Endodermal cell (in vitro differentiated cells): ENCODE measurements at regions not wholly inside any gene's neighbourhood (a gene's known extent, or its start where the extent isn't known, plus 50 kb on each side); places are given as distances from the start of the nearest gene placed in this dataset.
A peak's percentile ranks its signal among the peaks of the same experiment; 100 is the strongest.

Experiments used
- DNase-seq: peaks from one replicate; pipeline ENCODE4 v3.0.0-alpha.2; 2017
- H3K27ac ChIP-seq: 2 replicates; pipeline ENCODE4 v1.5.1; 2013; ENCODE audit warnings: mild to moderate bottlenecking, low read depth, low read length, moderate library complexity
- H3K27me3 ChIP-seq: 2 replicates; pipeline ENCODE4 v1.6.1; 2013; ENCODE audit warnings: mild to moderate bottlenecking, low read length, moderate library complexity; ENCODE audit not compliant: insufficient read depth, control insufficient read depth, poor library complexity, severe bottlenecking
- H3K36me3 ChIP-seq: 2 replicates; pipeline ENCODE4 v1.7.0; 2013; ENCODE audit warnings: mild to moderate bottlenecking, low read length, moderate library complexity; ENCODE audit not compliant: control insufficient read depth, insufficient read depth
- H3K4me1 ChIP-seq: one replicate; pipeline ENCODE4 v1.7.0; 2013; ENCODE audit warnings: low read length; ENCODE audit not compliant: control insufficient read depth, insufficient read depth
- H3K4me3 ChIP-seq: 2 replicates; pipeline ENCODE4 v1.5.1; 2013; ENCODE audit warnings: mild to moderate bottlenecking, low read length, moderate library complexity
- H3K9ac ChIP-seq: 2 replicates; pipeline ENCODE4 v1.6.1; 2013; ENCODE audit warnings: mild to moderate bottlenecking, low read length, moderate library complexity; ENCODE audit not compliant: poor library complexity, severe bottlenecking; ENCODE audit errors: extremely low read depth
- H3K9me3 ChIP-seq: 2 replicates; pipeline ENCODE4 v1.6.1; 2013; ENCODE audit warnings: mild to moderate bottlenecking, low read length, moderate library complexity; ENCODE audit not compliant: control insufficient read depth
- H3K27ac Mint-ChIP-seq: 2 replicates; pipeline ENCODE4 v1.8.0; 2020; ENCODE audit warnings: mixed read lengths
- H3K27me3 Mint-ChIP-seq: 2 replicates; pipeline ENCODE4 v1.8.0; 2021; ENCODE audit warnings: mild to moderate bottlenecking, mixed read lengths; ENCODE audit not compliant: insufficient read depth
- H3K36me3 Mint-ChIP-seq: 2 replicates; pipeline ENCODE4 v1.8.0; 2020; ENCODE audit warnings: low read depth, mixed read lengths
- H3K4me1 Mint-ChIP-seq: 2 replicates; pipeline ENCODE4 v1.8.0; 2020; ENCODE audit warnings: mixed read lengths
- H3K4me3 Mint-ChIP-seq: 2 replicates; pipeline ENCODE4 v1.8.0; 2020; ENCODE audit warnings: mild to moderate bottlenecking, moderate library complexity, mixed read lengths
- H3K9me3 Mint-ChIP-seq: 2 replicates; pipeline ENCODE4 v1.8.0; 2020; ENCODE audit warnings: mild to moderate bottlenecking, mixed read lengths
- CTCF ChIP-seq: fragments of 200-600 bp; sonication (generic); conservative IDR thresholded peaks from 2 replicates; pipeline ENCODE4 v1.5.0; 2021; ENCODE audit warnings: antibody characterized with exemption, mild to moderate bottlenecking
- WGBS, 2 experiments: methylation state at CpG; one replicate each; pipeline versions ENCODE4 v1.1.5 to v1.1.7; 2013; ENCODE audit warnings: missing lambda C conversion rate in 2 of 2, mixed read lengths in 1 of 2; ENCODE audit not compliant: insufficient coverage in 1 of 2, insufficient read length in 1 of 2; 5-methylcytosine and 5-hydroxymethylcytosine counted together

DNA sequence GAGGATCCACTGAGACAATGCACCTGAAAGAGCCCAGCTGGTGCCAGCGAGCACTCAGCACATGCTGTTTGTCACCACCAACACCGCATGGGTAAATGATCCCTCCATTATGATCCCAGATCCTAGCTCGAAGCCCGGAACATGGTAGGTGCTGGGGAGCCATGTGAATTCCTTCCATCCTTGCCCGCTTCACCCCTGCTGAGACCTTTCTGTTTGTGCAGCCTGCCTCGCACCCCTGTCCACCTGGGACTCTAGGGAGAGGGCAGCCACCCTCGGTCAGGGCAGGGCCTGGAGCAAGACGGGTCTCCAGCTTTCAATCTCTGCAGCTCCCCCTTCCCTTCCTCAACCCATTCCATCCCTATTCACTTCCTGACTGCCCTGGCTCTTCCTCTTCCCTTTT is 116.2 kb upstream of the ALX4 start:
- Mint-ChIP-seq H3K27me3 (peaks cover 12% of the 10 kb centered on the region), H3K9me3 (no peaks in the 10 kb centered on the region), H3K27ac (no peak overlapping the region), H3K36me3 (no peaks in the 10 kb centered on the region), H3K4me1 (peaks cover 26% of the 10 kb centered on the region), H3K4me3 (no peak overlapping the region)
- Histone ChIP-seq H3K36me3 (no peaks in the 10 kb centered on the region), H3K9ac (no peak overlapping the region), H3K4me3 (no peak overlapping the region), H3K27me3 (peaks cover under 1% of the 10 kb centered on the region), H3K9me3 (no peaks in the 10 kb centered on the region), H3K27ac (no peak overlapping the region), H3K4me1 (peaks cover 16% of the 10 kb centered on the region)
- DNase-seq, result no peak
- no peak for TF ChIP-seq CTCF
- WGBS, 2 experiments, result 77 to 87% methylated on average over 4 to 8 of the region's 8 CpGs

- Mint-ChIP-seq H3K4me3 (no peak overlapping the region), H3K27ac (no peak overlapping the region), H3K36me3 (no peaks in the 10 kb centered on the region), H3K9me3 (no peaks in the 10 kb centered on the region), H3K4me1 (peaks cover 18% of the 10 kb centered on the region), H3K27me3 (peaks cover 16% of the 10 kb centered on the region)
- Histone ChIP-seq H3K4me3 (no peak overlapping the region), H3K27me3 (peaks cover 9% of the 10 kb centered on the region), H3K9me3 (no peaks in the 10 kb centered on the region), H3K36me3 (no peaks in the 10 kb centered on the region), H3K27ac (no peak overlapping the region), H3K9ac (no peak overlapping the region), H3K4me1 (peaks cover 8% of the 10 kb centered on the region)
- WGBS, 2 experiments, result 95 to 96% methylated on average over 9 to 11 of the region's 11 CpGs
- TF ChIP-seq CTCF, result no peak
- DNase-seq, result peak; percentile 35
Observed at GRCh38 chr11:44426958-44427357, 117.0 kb upstream of the ALX4 start.

GRCh38 chr11:44427432-44427831 is 117.5 kb upstream of the ALX4 start:
- no peak overlapping the region for H3K4me3 Mint-ChIP-seq
- Histone ChIP-seq H3K4me3 (no peak overlapping the region), H3K36me3 (no peaks in the 10 kb centered on the region), H3K4me1 (peaks cover 8% of the 10 kb centered on the region), H3K9me3 (no peaks in the 10 kb centered on the region), H3K9ac (no peak overlapping the region), H3K27ac (no peak overlapping the region), H3K27me3 (peaks cover 13% of the 10 kb centered on the region)
- H3K36me3 Mint-ChIP-seq, result no peaks in the 10 kb centered on the region
- TF ChIP-seq CTCF, result peak; percentile 83
- H3K27ac Mint-ChIP-seq, result no peak overlapping the region
- WGBS, 2 experiments, result 67 to 76% methylated on average over 4 to 8 of the region's 8 CpGs
- peaks cover 20% of the 10 kb centered on the region for H3K27me3 Mint-ChIP-seq
- H3K9me3 Mint-ChIP-seq, result peaks cover under 1% of the 10 kb centered on the region
- H3K4me1 Mint-ChIP-seq, result peaks cover 16% of the 10 kb centered on the region
- peak; percentile 88 for DNase-seq
